Fibroblast of villous mesenchyme (primary cell): ENCODE measurements at regions not wholly inside any gene's neighbourhood (a gene's known extent, or its start where the extent isn't known, plus 50 kb on each side); places are given as distances from the start of the nearest gene placed in this dataset.

Source experiments
- DNase-seq: peaks from one replicate; pipeline ENCODE4 v3.0.0-alpha.2; 2010; ENCODE audit warnings: low read depth
- H3K4me3 ChIP-seq: 2 replicates; pipeline ENCODE4 v1.5.1; 2011; ENCODE audit warnings: low read depth, mild to moderate bottlenecking, low read length
- CTCF ChIP-seq: IDR thresholded peaks from 2 replicates; pipeline ENCODE4 v1.5.1; 2012; ENCODE audit warnings: low read depth, mild to moderate bottlenecking, low read length; ENCODE audit not compliant: insufficient read depth

- no peak for DNase-seq
- no peak for TF ChIP-seq CTCF
Observed at GRCh38 chr9:84471816-84472215, 131.3 kb upstream of the SLC28A3 start.

DNA sequence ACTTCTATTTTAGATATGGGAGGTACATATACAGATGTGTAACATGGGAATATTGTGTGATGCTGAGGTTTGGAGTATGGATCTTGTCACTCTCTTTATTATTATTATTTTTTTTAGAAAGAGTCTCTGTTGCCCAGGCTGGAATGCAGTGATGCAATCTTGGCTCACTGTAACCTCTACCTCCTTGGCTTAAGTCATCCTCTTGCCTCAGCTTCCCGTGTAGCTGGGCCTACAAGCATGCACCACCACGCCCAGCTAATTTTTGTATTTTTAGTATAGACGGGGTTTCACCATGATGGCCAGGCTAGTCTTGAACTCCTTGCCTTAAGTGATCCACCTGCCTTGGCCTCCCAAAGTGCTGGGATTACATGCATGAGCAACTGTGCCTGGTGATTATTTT lies 138.4 kb upstream of the SLC28A3 start:
- TF ChIP-seq CTCF: no peak
- H3K4me3 ChIP-seq: no peak overlapping the region
- DNase-seq: no peak

More at GRCh38 chr9:84471816-84472215, 131.3 kb upstream of the SLC28A3 start:
- H3K4me3 ChIP-seq: no peak overlapping the region

DNA sequence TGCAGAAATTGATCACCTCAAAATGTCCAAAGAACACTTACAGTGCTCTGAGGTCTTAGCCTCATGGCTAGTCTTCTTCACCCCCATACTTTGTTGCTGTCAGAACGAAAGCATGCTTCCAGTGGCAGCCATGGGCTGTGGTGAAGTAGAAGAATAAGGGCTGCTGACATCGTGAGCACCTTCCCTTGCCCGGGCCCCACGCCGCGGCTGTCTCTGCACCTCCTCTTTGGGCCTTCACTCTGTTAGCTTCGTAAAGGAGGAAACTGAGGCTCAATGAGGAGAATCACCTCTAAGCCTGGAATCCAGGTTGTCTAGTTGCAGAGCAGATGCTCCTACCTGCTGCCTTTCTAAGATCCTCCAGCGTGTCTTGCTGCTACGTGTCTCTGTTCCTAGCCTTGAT lies 139.5 kb upstream of the SLC28A3 start:
- TF ChIP-seq CTCF: no peak
- no peak overlapping the region for H3K4me3 ChIP-seq
- no peak for DNase-seq

- H3K4me3 ChIP-seq: no peak overlapping the region
- no peak for DNase-seq
- TF ChIP-seq CTCF: no peak
Observed at GRCh38 chr9:84481231-84481630, 140.7 kb upstream of the SLC28A3 start.

GRCh38 chr9:84481636-84482218 lies 141.2 kb upstream of the SLC28A3 start:
- DNase-seq: no peak
- no peak overlapping the region for H3K4me3 ChIP-seq
- TF ChIP-seq CTCF: no peak

- no peak for TF ChIP-seq CTCF
- H3K4me3 ChIP-seq: no peak overlapping the region
- no peak for DNase-seq
Observed at GRCh38 chr9:84482607-84483006, 142.0 kb upstream of the SLC28A3 start.

DNA sequence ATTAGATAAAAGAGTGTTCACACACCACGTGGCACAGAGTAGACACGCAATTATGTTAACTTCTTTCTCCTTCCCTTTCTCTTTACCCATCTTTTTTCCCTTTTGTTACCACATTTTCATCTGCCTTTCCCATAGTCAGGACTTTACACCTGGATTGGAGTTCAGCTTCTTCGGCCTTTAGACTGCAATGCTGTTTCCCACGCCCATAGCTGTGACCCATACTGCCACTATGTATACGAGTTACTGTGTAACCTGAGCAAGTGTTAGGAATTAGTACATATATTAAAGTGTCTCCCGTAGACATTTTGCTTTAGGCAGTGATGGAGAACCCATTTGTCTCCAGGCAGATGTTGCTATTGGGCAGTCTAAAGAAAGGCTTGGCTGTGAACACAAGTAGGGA lies 143.6 kb upstream of the SLC28A3 start:
- H3K4me3 ChIP-seq: no peak overlapping the region
- no peak for TF ChIP-seq CTCF
- DNase-seq: no peak
